ENCODE measurements at regions not wholly inside any gene's neighbourhood (a gene's known extent, or its start where the extent isn't known, plus 50 kb on each side); places are given as distances from the start of the nearest gene placed in this dataset.

- H3K27ac Mint-ChIP-seq, result no peak overlapping the region
- ChIA-PET POLR2A (no interaction called here), CTCF (no interaction called here)
- H3K4me1 Mint-ChIP-seq (ENCODE audit: low read depth), result peaks cover 9% of the 10 kb centered on the region
- peaks cover 4% of the 10 kb centered on the region for H3K27me3 Mint-ChIP-seq
- intact Hi-C loops (cut with micrococcal nuclease), result no loop called here
- TF ChIP-seq CTCF (IDR thresholded peaks at IDR 0.05), result no peak
- H3K4me3 Mint-ChIP-seq, result no peak overlapping the region
- no peaks in the 10 kb centered on the region for H3K9me3 Mint-ChIP-seq
- no peaks in the 10 kb centered on the region for H3K36me3 Mint-ChIP-seq (ENCODE audit: low read depth)
- DNase-seq, result no peak
- ATAC-seq, result no peak
Observed at GRCh38 chr2:12331698-12332097, 385.0 kb upstream of the TRIB2 start.

DNA sequence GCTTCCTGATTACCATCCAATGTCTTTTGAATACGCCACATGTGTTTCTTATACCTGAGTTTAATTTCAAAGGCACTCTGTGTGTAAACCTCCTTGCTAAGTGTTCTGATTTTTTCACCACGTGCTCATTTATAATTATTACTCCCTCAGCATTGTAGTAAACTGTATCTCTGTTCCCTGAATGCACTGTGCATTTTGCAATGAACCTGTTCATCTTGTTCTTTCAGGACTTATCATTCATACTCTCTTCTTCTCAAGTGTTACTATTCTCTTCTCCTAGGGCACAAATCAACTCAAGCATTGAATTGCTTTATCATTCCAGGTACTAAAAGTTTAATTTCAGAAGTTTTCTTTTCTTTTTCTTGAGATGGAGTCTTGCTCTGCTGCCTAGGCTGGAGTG, 383.4 kb upstream of the TRIB2 start:
- CTCF ChIA-PET, result no interaction called here
- POLR2A ChIA-PET, result no interaction called here
- no peaks in the 10 kb centered on the region for H3K9me3 Mint-ChIP-seq
- DNase-seq (no peak), ATAC-seq (no peak)
- no peak overlapping the region for H3K4me3 Mint-ChIP-seq
- peaks cover 4% of the 10 kb centered on the region for H3K27me3 Mint-ChIP-seq
- H3K27ac Mint-ChIP-seq, result no peak overlapping the region
- H3K4me1 Mint-ChIP-seq (ENCODE audit: low read depth), result peaks cover 9% of the 10 kb centered on the region
- no peak for TF ChIP-seq CTCF (IDR thresholded peaks at IDR 0.05)
- intact Hi-C loops (cut with micrococcal nuclease), result no loop called here
- H3K36me3 Mint-ChIP-seq (ENCODE audit: low read depth), result no peaks in the 10 kb centered on the region

GRCh38 chr2:12334412-12334966, 382.2 kb upstream of the TRIB2 start:
- H3K27me3 Mint-ChIP-seq, result peaks cover 4% of the 10 kb centered on the region
- no peaks in the 10 kb centered on the region for H3K9me3 Mint-ChIP-seq
- no peak overlapping the region for H3K27ac Mint-ChIP-seq
- POLR2A ChIA-PET, result interaction anchor here (0.8 kb wide), 1 partner anchor 21 kb away, joined by 3 read pairs; no protein-coding TSS in a partner anchor
- no peak overlapping the region for H3K4me3 Mint-ChIP-seq
- CTCF ChIA-PET, result no interaction called here
- peaks cover 9% of the 10 kb centered on the region for H3K4me1 Mint-ChIP-seq (ENCODE audit: low read depth)
- no peak for DNase-seq
- ATAC-seq, result no peak
- no peak for TF ChIP-seq CTCF (IDR thresholded peaks at IDR 0.05)
- intact Hi-C loops (cut with micrococcal nuclease), result no loop called here
- no peaks in the 10 kb centered on the region for H3K36me3 Mint-ChIP-seq (ENCODE audit: low read depth)

DNA sequence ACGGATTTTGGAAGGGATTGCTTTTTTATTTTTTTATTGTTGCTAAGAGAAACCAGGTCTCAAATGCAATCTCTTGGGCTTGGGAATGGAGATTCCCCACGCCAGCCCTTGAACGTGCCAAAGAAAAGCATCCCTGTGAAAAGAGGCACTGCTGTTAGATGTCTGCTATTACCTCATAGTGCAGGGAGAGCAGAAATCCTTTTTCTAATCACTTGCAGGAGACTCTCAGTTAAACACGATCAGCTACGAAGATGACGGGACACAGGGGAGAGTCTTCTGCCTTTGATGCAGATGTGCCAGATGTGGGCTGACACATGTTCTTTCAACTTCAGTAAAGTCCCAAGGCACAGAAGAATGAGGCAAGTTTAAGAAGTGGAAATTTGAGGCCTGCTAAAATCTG, 381.6 kb upstream of the TRIB2 start:
- no peak overlapping the region for H3K27ac Mint-ChIP-seq
- intact Hi-C loops (cut with micrococcal nuclease), result no loop called here
- no peak overlapping the region for H3K4me3 Mint-ChIP-seq
- ChIA-PET POLR2A (interaction anchor here (0.8 kb wide), 1 partner anchor 21 kb away, joined by 3 read pairs; no protein-coding TSS in a partner anchor), CTCF (no interaction called here)
- no peaks in the 10 kb centered on the region for H3K36me3 Mint-ChIP-seq (ENCODE audit: low read depth)
- DNase-seq (no peak), ATAC-seq (no peak)
- TF ChIP-seq CTCF (IDR thresholded peaks at IDR 0.05), result no peak
- peaks cover 9% of the 10 kb centered on the region for H3K4me1 Mint-ChIP-seq (ENCODE audit: low read depth)
- H3K9me3 Mint-ChIP-seq, result no peaks in the 10 kb centered on the region
- H3K27me3 Mint-ChIP-seq, result peaks cover 4% of the 10 kb centered on the region

DNA sequence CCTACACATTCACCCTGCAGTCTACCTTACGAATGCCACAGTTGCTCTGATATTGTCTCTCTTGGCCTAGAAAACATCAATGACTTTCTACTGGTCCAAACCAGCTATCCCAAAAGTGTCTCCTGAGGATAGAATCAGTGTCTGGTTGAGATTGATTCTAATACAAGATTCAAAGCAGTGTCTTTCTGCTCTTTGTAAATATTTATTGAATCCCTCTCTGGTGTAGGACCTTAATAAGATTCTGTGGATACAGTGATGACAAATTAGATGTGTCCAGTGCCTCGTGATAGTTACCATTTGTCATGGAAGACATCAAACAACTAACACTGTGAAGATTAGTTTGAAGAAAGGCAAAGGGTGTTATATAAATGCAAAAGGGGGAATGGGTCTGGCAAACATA, 380.7 kb upstream of the TRIB2 start:
- H3K4me3 Mint-ChIP-seq, result no peak overlapping the region
- no peak for TF ChIP-seq CTCF (IDR thresholded peaks at IDR 0.05)
- intact Hi-C loops (cut with micrococcal nuclease), result no loop called here
- no peak overlapping the region for H3K27ac Mint-ChIP-seq
- peaks cover 9% of the 10 kb centered on the region for H3K4me1 Mint-ChIP-seq (ENCODE audit: low read depth)
- ChIA-PET POLR2A (no interaction called here), CTCF (no interaction called here)
- H3K9me3 Mint-ChIP-seq, result no peaks in the 10 kb centered on the region
- ATAC-seq (no peak), DNase-seq (no peak)
- no peaks in the 10 kb centered on the region for H3K36me3 Mint-ChIP-seq (ENCODE audit: low read depth)
- H3K27me3 Mint-ChIP-seq, result peaks cover 4% of the 10 kb centered on the region

All from activated CD8-positive, alpha-beta T cell treated with anti-CD3 and anti-CD28 coated beads for 36 hours (primary cell).